Spleen (tissue), 11 donors: ENCODE measurements at regions not wholly inside any gene's neighbourhood (a gene's known extent, or its start where the extent isn't known, plus 50 kb on each side); places are given as distances from the start of the nearest gene placed in this dataset.

Source experiments
- DNase-seq: peaks from one replicate; pipeline ENCODE4 v3.0.0-alpha.2; 2020
- H3K27ac ChIP-seq, 8 donors: fragments of 200-600 bp; sonication (generic) in 7 of 8; 1 replicate in 4 of 8; 2 replicates in 4 of 8; pipeline versions ENCODE4 v1.5.0 to v1.8.0; 2016 to 2021; ENCODE audit warnings: inconsistent platforms in 4 of 8, mild to moderate bottlenecking in 4 of 8, moderate library complexity in 1 of 8
- H3K27me3 ChIP-seq, 7 donors: fragments of 200-600 bp; sonication (generic) in 6 of 7; replicated peaks in 1 of 7; 1 replicate in 4 of 7; 2 replicates in 3 of 7; pipeline versions ENCODE4 v1.5.0 to v1.8.0; 2016 to 2021; ENCODE audit warnings: inconsistent platforms in 3 of 7, mild to moderate bottlenecking in 1 of 7
- H3K36me3 ChIP-seq, 6 donors: fragments of 200-600 bp; sonication (generic) in 5 of 6; 1 replicate in 4 of 6; 2 replicates in 2 of 6; pipeline versions ENCODE4 v1.5.0 to v1.8.0; 2016 to 2021; ENCODE audit warnings: inconsistent platforms in 2 of 6
- H3K4me1 ChIP-seq, 6 donors: fragments of 200-600 bp; sonication (generic) in 5 of 6; 1 replicate in 3 of 6; 2 replicates in 3 of 6; pipeline versions ENCODE4 v1.5.0 to v1.8.0; 2016 to 2021; ENCODE audit warnings: inconsistent platforms in 3 of 6
- H3K4me3 ChIP-seq, 8 donors: fragments of 200-600 bp; sonication (generic) in 7 of 8; 1 replicate in 4 of 8; 2 replicates in 4 of 8; pipeline versions ENCODE4 v1.5.0 to v1.8.0; 2016 to 2021; ENCODE audit warnings: inconsistent platforms in 4 of 8, mild to moderate bottlenecking in 4 of 8, moderate library complexity in 2 of 8
- H3K9me3 ChIP-seq, 8 donors: fragments of 200-600 bp; sonication (generic) in 7 of 8; 1 replicate in 4 of 8; 2 replicates in 4 of 8; pipeline versions ENCODE4 v1.5.0 to v1.8.0; 2016 to 2021; ENCODE audit warnings: inconsistent platforms in 4 of 8
- CTCF ChIP-seq, 11 experiments: fragments of 200-600 bp in 7 of 11; fragments of 450-650 bp in 4 of 11; sonication (generic) in 4 of 11; IDR thresholded peaks in 8 of 11; conservative IDR thresholded peaks in 3 of 11; 1 replicate in 7 of 11; 2 replicates in 4 of 11; pipeline versions ENCODE4 v1.4.0 to v1.8.0; 2016 to 2021; ENCODE audit warnings: antibody characterized with exemption in 11 of 11, inconsistent platforms in 4 of 11, mild to moderate bottlenecking in 1 of 11
- POLR2A ChIP-seq, 3 donors: fragments of 450-650 bp; IDR thresholded peaks; one replicate each; pipeline ENCODE4 v1.5.1; 2017; ENCODE audit warnings: antibody characterized with exemption in 3 of 3, mild to moderate bottlenecking in 1 of 3
- POLR2AphosphoS5 ChIP-seq, 3 donors: sonication (generic); formaldehyde crosslinking; IDR thresholded peaks; one replicate each; pipeline ENCODE4 v1.5.1; 2017; ENCODE audit warnings: antibody characterized with exemption in 3 of 3
- WGBS, 5 donors: extraction: QIAGEN DNeasy Blood & Tissue Kit in 3 of 5; methylation state at CpG; one replicate each; pipeline versions ENCODE4 v1.1.5 to v1.1.7; 2013 to 2018; 5-methylcytosine and 5-hydroxymethylcytosine counted together
- intact Hi-C: fragments of 100-400 bp; cut with DNase I; formaldehyde crosslinking; loops from one replicate; pipeline ENCODE4 v1.15.0; 2023; ENCODE audit warnings: low total_unique reads
- donor health status: healthy with polysubstance abuse.
- donor health status: DM: no; HTN: no; CAD: no; lungs with moderate emphysema.
- donor health status: DM: no; HTN: no; CAD: no.
- donor health status: Bipolar disorder and iron deficiency.
- donor health status: healthy.
- donor health status: DM: no; HTN: no; CAD: no.
- donor health status: DM: yes; HTN: yes; CAD: no.

- TF ChIP-seq CTCF (IDR thresholded peaks at IDR 0.05 in 8 of 11, conservative IDR thresholded peaks at IDR 0.05 in 3 of 11) (no peak), POLR2AphosphoS5 (IDR thresholded peaks at IDR 0.05) (no peak), POLR2A (IDR thresholded peaks at IDR 0.05) (no peak)
- H3K4me1 ChIP-seq, result no peaks in the 10 kb centered on the region
- no peaks in the 10 kb centered on the region for H3K9me3 ChIP-seq
- H3K27ac ChIP-seq, result no peak overlapping the region
- H3K4me3 ChIP-seq, result no peak overlapping the region
- no peaks in the 10 kb centered on the region for H3K36me3 ChIP-seq
- WGBS, 5 donors, result 36 to 58% (median 42%) methylated on average over 2 of the region's 2 CpGs
- intact Hi-C loops, result no loop called here
- DNase-seq, result no peak
- H3K27me3 ChIP-seq, result peaks cover 0 to 23% (median 0%) of the 10 kb centered on the region in 7 donors
Observed at GRCh38 chr22:22080270-22080669, 97.7 kb upstream of the TOP3B start.

GRCh38 chr22:22079404-22080148 lies 97.0 kb upstream of the TOP3B start:
- no peak overlapping the region for H3K4me3 ChIP-seq
- H3K36me3 ChIP-seq, result no peaks in the 10 kb centered on the region
- no peak for TF ChIP-seq POLR2AphosphoS5 (IDR thresholded peaks at IDR 0.05)
- no peak for TF ChIP-seq POLR2A (IDR thresholded peaks at IDR 0.05)
- TF ChIP-seq CTCF (IDR thresholded peaks at IDR 0.05 in 8 of 11, conservative IDR thresholded peaks at IDR 0.05 in 3 of 11), result no peak
- H3K27me3 ChIP-seq, result peaks cover 0 to 23% (median 0%) of the 10 kb centered on the region in 7 donors
- 70 to 77% (median 75%) methylated on average over 6 of the region's 6 CpGs for whole genome bisulfite sequencing, 5 donors
- DNase-seq, result peak; percentile 23
- H3K9me3 ChIP-seq, result no peaks in the 10 kb centered on the region
- intact Hi-C loops, result no loop called here
- H3K4me1 ChIP-seq, result no peaks in the 10 kb centered on the region
- H3K27ac ChIP-seq, result no peak overlapping the region

- no peaks in the 10 kb centered on the region for H3K4me1 ChIP-seq
- H3K9me3 ChIP-seq, result no peaks in the 10 kb centered on the region
- no peak overlapping the region for H3K27ac ChIP-seq
- no peak for DNase-seq
- TF ChIP-seq POLR2AphosphoS5 (IDR thresholded peaks at IDR 0.05) (no peak), POLR2A (IDR thresholded peaks at IDR 0.05) (no peak), CTCF (IDR thresholded peaks at IDR 0.05 in 8 of 11, conservative IDR thresholded peaks at IDR 0.05 in 3 of 11) (no peak)
- H3K36me3 ChIP-seq, result no peaks in the 10 kb centered on the region
- no peak overlapping the region for H3K4me3 ChIP-seq
- H3K27me3 ChIP-seq, result peaks cover 0 to 18% (median 0%) of the 10 kb centered on the region in 7 donors
- 0 to 100% (median 75%) methylated on average over 1 of the region's 1 CpG for WGBS, 5 donors
- intact Hi-C loops, result no loop called here
Observed at GRCh38 chr22:22078329-22078728, 95.7 kb upstream of the TOP3B start.

GRCh38 chr22:22076932-22077703 lies 94.5 kb upstream of the TOP3B start:
- Histone ChIP-seq H3K27me3 (peaks cover 0 to 18% (median 0%) of the 10 kb centered on the region in 7 donors), H3K36me3 (no peaks in the 10 kb centered on the region), H3K4me1 (no peaks in the 10 kb centered on the region), H3K9me3 (no peaks in the 10 kb centered on the region), H3K27ac (no peak overlapping the region), H3K4me3 (no peak overlapping the region)
- WGBS, 5 donors, result 67 to 72% (median 68%) methylated on average over 4 of the region's 4 CpGs
- intact Hi-C loops, result no loop called here
- DNase-seq, result no peak
- TF ChIP-seq POLR2A (IDR thresholded peaks at IDR 0.05) (no peak), POLR2AphosphoS5 (IDR thresholded peaks at IDR 0.05) (no peak), CTCF (IDR thresholded peaks at IDR 0.05 in 8 of 11, conservative IDR thresholded peaks at IDR 0.05 in 3 of 11) (no peak)
